Endothelial cell of umbilical vein (primary cell): ENCODE measurements at regions not wholly inside any gene's neighbourhood (a gene's known extent, or its start where the extent isn't known, plus 50 kb on each side); places are given as distances from the start of the nearest gene placed in this dataset.

Experiments
- BruUV-seq: library from RNA; stranded (reverse); fragments of 400-500 nt; replicated peaks from 2 replicates; lab custom pipeline; 2021; lab: Mats Ljungman, UMichigan
- CTCF ChIA-PET: fragments of 300-600, 350-600 bp; sonication (Branson Sonifier 250); formaldehyde crosslinking; loops from one replicate; lab custom pipeline; 2021; ENCODE audit warnings: antibody characterized with exemption, inconsistent platforms; lab: Charles Lee
- POLR2A ChIA-PET: fragments of 300-600, 350-600 bp; sonication (Branson Sonifier 250); formaldehyde crosslinking; loops from one replicate; lab custom pipeline; 2021; ENCODE audit warnings: antibody characterized with exemption, inconsistent platforms; lab: Charles Lee
- DNase-seq: peaks from one replicate; pipeline ENCODE4 v3.0.0-alpha.2; 2011; ENCODE audit warnings: low read depth, low spot score
- FAIRE-seq: peaks from 2 replicates; lab custom pipeline; 2011; peaks lifted over from hg19 to GRCh38; lab: Jason Lieb, UNC
- H2AFZ ChIP-seq: 2 replicates; pipeline ENCODE4 v1.6.0; 2012; ENCODE audit warnings: low read depth, low read length, control low read depth, inconsistent platforms
- H3K27ac ChIP-seq: 2 replicates; pipeline ENCODE4 v1.5.1; 2011; ENCODE audit warnings: low read depth, mild to moderate bottlenecking, control low read depth, low read length, moderate library complexity; ENCODE audit not compliant: insufficient read depth
- H3K27me3 ChIP-seq, 2 experiments: 2 replicates each; pipeline versions ENCODE4 v1.6.0 to v1.6.1; 2011; ENCODE audit warnings: low read length in 2 of 2, mixed read lengths in 1 of 2; ENCODE audit not compliant: control insufficient read depth in 2 of 2, insufficient read depth in 2 of 2
- H3K36me3 ChIP-seq, 2 experiments: 2 replicates in 1 of 2; 3 replicates in 1 of 2; pipeline ENCODE4 v1.5.1; 2011; ENCODE audit warnings: low read length in 2 of 2, mild to moderate bottlenecking in 1 of 2, moderate library complexity in 1 of 2; ENCODE audit not compliant: control insufficient read depth in 2 of 2, insufficient read depth in 2 of 2; ENCODE audit errors: extremely low read depth in 1 of 2
- H3K4me1 ChIP-seq: 3 replicates; pipeline ENCODE4 v1.5.1; 2011; ENCODE audit warnings: mild to moderate bottlenecking, low read length; ENCODE audit not compliant: control insufficient read depth, insufficient read depth; ENCODE audit errors: extremely low read depth
- H3K4me2 ChIP-seq: 2 replicates; pipeline ENCODE4 v1.6.1; 2011; ENCODE audit warnings: low read length, control low read depth, mixed read lengths; ENCODE audit not compliant: insufficient read depth
- H3K4me3 ChIP-seq, 3 experiments: fragments of 200-600 bp in 1 of 3; sonication (generic), shearing (Covaris generic) in 1 of 3; replicated peaks in 1 of 3; 2 replicates each; pipeline ENCODE4 v1.5.1; 2011 to 2016; ENCODE audit warnings: control low read depth in 3 of 3, low read length in 3 of 3, mild to moderate bottlenecking in 2 of 3, inconsistent platforms in 1 of 3, low read depth in 1 of 3, moderate library complexity in 1 of 3; ENCODE audit not compliant: insufficient read depth in 1 of 3
- H3K79me2 ChIP-seq: 2 replicates; pipeline ENCODE4 v1.6.0; 2012; ENCODE audit warnings: low read length, inconsistent platforms; ENCODE audit not compliant: control insufficient read depth, insufficient read depth
- H3K9ac ChIP-seq: replicated peaks from 2 replicates; pipeline ENCODE3; 2011; ENCODE audit warnings: low read length, control low read depth; ENCODE audit not compliant: insufficient read depth; ENCODE audit errors: extremely low read depth
- H3K9me1 ChIP-seq: replicated peaks from 3 replicates; pipeline ENCODE4 v1.6.0; 2011; ENCODE audit warnings: mild to moderate bottlenecking, low read length; ENCODE audit not compliant: control insufficient read depth, insufficient read depth; ENCODE audit errors: extremely low read depth
- H3K9me3 ChIP-seq: replicated peaks from 2 replicates; pipeline ENCODE4 v1.5.1; 2012; ENCODE audit warnings: low read length, inconsistent platforms; ENCODE audit not compliant: control insufficient read depth, insufficient read depth
- H4K20me1 ChIP-seq: replicated peaks from 2 replicates; pipeline ENCODE3; 2011; ENCODE audit warnings: mild to moderate bottlenecking, low read length; ENCODE audit not compliant: control insufficient read depth, insufficient read depth; ENCODE audit errors: extremely low read depth
- CTCF ChIP-seq, 2 donors: IDR thresholded peaks; 1 replicate in 1 of 2; 2 replicates in 1 of 2; pipeline ENCODE4 v1.5.1; 2011; ENCODE audit warnings: low read length in 2 of 2, mild to moderate bottlenecking in 2 of 2, moderate library complexity in 2 of 2, control low read depth in 1 of 2, inconsistent platforms in 1 of 2, low read depth in 1 of 2; ENCODE audit not compliant: insufficient read depth in 1 of 2; ENCODE audit errors: extremely low read depth in 1 of 2
- EZH2 ChIP-seq: IDR thresholded peaks from 2 replicates; pipeline ENCODE4 v1.6.1; 2012; ENCODE audit warnings: borderline replicate concordance, low read depth, mild to moderate bottlenecking, moderate library complexity, low read length, inconsistent platforms; ENCODE audit not compliant: severe bottlenecking
- FOS ChIP-seq: IDR thresholded peaks from 2 replicates; pipeline ENCODE4 v1.6.1; 2011; ENCODE audit warnings: mild to moderate bottlenecking, low read length, moderate library complexity, borderline replicate concordance; ENCODE audit not compliant: insufficient read depth
- GATA2 ChIP-seq: IDR thresholded peaks from 2 replicates; pipeline ENCODE4 v1.7.0; 2011; ENCODE audit warnings: low read depth, mild to moderate bottlenecking, moderate library complexity, mixed read lengths, low read length; ENCODE audit not compliant: insufficient read length, insufficient read depth
- JUN ChIP-seq: IDR thresholded peaks from 2 replicates; pipeline ENCODE4 v1.6.1; 2011; ENCODE audit warnings: borderline replicate concordance, low read depth; ENCODE audit not compliant: insufficient read length, insufficient read depth
- MYC ChIP-seq: IDR thresholded peaks from one replicate; pipeline ENCODE4 v1.6.1; 2011; ENCODE audit warnings: mild to moderate bottlenecking, low read depth, low read length
- POLR2A ChIP-seq: IDR thresholded peaks from 2 replicates; pipeline ENCODE4 v1.6.1; 2012; ENCODE audit warnings: low read depth, mild to moderate bottlenecking, control low read depth, low read length
- POLR2AphosphoS5 ChIP-seq: IDR thresholded peaks from 2 replicates; pipeline ENCODE4 v1.6.1; 2012; ENCODE audit warnings: low read depth, mild to moderate bottlenecking, control low read depth, low read length, moderate library complexity; ENCODE audit not compliant: insufficient read depth
- dilution Hi-C: fragments of 300-500 bp; cut with MboI; formaldehyde crosslinking; loops from one replicate; pipeline ENCODE4 v1.15.0; 2019; ENCODE audit warnings: low sequenced_read_pairs; ENCODE audit not compliant: extremely low pct_ligation_motif_present
- intact Hi-C: fragments of 100-400 bp; cut with micrococcal nuclease; formaldehyde crosslinking; loops from one replicate; pipeline ENCODE4 v1.10.0; 2022
- TF ChIP-seq, protein P1 (sequence below): IDR thresholded peaks from 2 replicates; pipeline ENCODE4 v1.6.1; 2011; ENCODE audit not compliant: insufficient read depth, insufficient read length

DNA sequence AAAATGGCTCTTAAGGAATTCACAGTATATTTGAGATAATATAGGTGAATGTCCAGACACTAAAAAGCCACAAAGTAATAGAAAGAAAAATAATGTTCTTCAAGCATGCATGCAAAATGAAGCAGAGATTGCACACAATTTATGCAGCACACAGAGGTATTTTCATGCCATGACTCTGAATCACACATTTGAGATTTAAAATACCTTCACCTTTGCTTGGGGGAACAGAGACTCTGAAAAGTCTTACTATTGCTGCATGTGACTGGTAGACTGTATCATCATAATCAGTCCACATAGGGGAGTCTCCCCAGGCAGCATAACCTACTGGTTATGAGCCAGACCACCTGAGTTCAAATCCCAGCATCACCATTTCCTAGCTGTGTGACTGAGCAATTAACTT lies 96.2 kb downstream of the RCN1 start:
- no TSS peak for BruUV-seq
- Histone ChIP-seq H3K79me2 (no peaks in the 10 kb centered on the region), H3K9me3 (no peaks in the 10 kb centered on the region), H3K9ac (no peak overlapping the region), H3K27me3 (peaks cover 4% of the 10 kb centered on the region in 2 experiments), H3K4me2 (no peak overlapping the region), H4K20me1 (no peaks in the 10 kb centered on the region), H2AFZ (no peak overlapping the region), H3K4me1 (no peaks in the 10 kb centered on the region), H3K9me1 (no peaks in the 10 kb centered on the region), H3K36me3 (no peaks in the 10 kb centered on the region), H3K4me3 (no peak overlapping the region), H3K27ac (no peak overlapping the region)
- dilution Hi-C loops, result no loop called here
- ChIA-PET POLR2A (no interaction called here), CTCF (no interaction called here)
- no peak for TF ChIP-seq GATA2
- no peak for TF ChIP-seq POLR2AphosphoS5
- TF ChIP-seq JUN, result no peak
- no peak for TF ChIP-seq POLR2A
- no peak for TF ChIP-seq FOS
- TF ChIP-seq, protein P1, sequence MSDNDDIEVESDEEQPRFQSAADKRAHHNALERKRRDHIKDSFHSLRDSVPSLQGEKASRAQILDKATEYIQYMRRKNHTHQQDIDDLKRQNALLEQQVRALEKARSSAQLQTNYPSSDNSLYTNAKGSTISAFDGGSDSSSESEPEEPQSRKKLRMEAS, result no peak
- no peak for TF ChIP-seq EZH2
- TF ChIP-seq MYC, result no peak
- TF ChIP-seq CTCF (IDR thresholded peaks at IDR 0.05; ENCODE audit: extremely low read depth in 1 of 2, insufficient read depth in 1 of 2, low read depth in 1 of 2, low read length in 2 of 2), result no peak
- DNase-seq (no peak), FAIRE-seq (no peak)
- intact Hi-C loops, result no loop called here
